ENCODE measurements at regions not wholly inside any gene's neighbourhood (a gene's known extent, or its start where the extent isn't known, plus 50 kb on each side); places are given as distances from the start of the nearest gene placed in this dataset.

GRCh38 chr6:67287566-67287965, 1347.5 kb upstream of the ADGRB3 start:
- DNase-seq: no peak

- no peak for DNase-seq
Measured at GRCh38 chr6:67285770-67286495, 1349.1 kb upstream of the ADGRB3 start.

- DNase-seq: no peak
Measured at GRCh38 chr6:67277312-67277711, 1357.8 kb upstream of the ADGRB3 start.

GRCh38 chr6:67265996-67266921, 1368.8 kb upstream of the ADGRB3 start:
- DNase-seq: no peak

- DNase-seq: no peak
Measured at GRCh38 chr6:67252663-67253062, 1382.4 kb upstream of the ADGRB3 start.

- DNase-seq: no peak
Measured at GRCh38 chr6:67248077-67248476, 1387.0 kb upstream of the ADGRB3 start.

- no peak for DNase-seq
Measured at GRCh38 chr6:67244037-67244436, 1391.0 kb upstream of the ADGRB3 start.

- DNase-seq: no peak
Measured at GRCh38 chr6:67237277-67237676, 1397.8 kb upstream of the ADGRB3 start.

- no peak for DNase-seq
Measured at GRCh38 chr6:67231092-67231491, 1404.0 kb upstream of the ADGRB3 start.

GRCh38 chr6:67224989-67225388, 1410.1 kb upstream of the ADGRB3 start:
- no peak for DNase-seq

GRCh38 chr6:67221226-67221625, 1413.9 kb upstream of the ADGRB3 start:
- no peak for DNase-seq

GRCh38 chr6:67219346-67219745, 1415.7 kb upstream of the ADGRB3 start:
- DNase-seq: no peak

GRCh38 chr6:67212584-67212983, 1422.5 kb upstream of the ADGRB3 start:
- DNase-seq: no peak

- no peak for DNase-seq
Measured at GRCh38 chr6:67210450-67210849, 1424.6 kb upstream of the ADGRB3 start.

- no peak for DNase-seq
Measured at GRCh38 chr6:67201563-67201962, 1433.5 kb upstream of the ADGRB3 start.

GRCh38 chr6:67200626-67201403, 1434.3 kb upstream of the ADGRB3 start:
- DNase-seq: no peak

GRCh38 chr6:67199425-67199824, 1435.7 kb upstream of the ADGRB3 start:
- no peak for DNase-seq

GRCh38 chr6:67190733-67191132, 1444.3 kb upstream of the ADGRB3 start:
- DNase-seq: no peak

GRCh38 chr6:67184405-67184804, 1450.7 kb upstream of the ADGRB3 start:
- no peak for DNase-seq

- no peak for DNase-seq
Measured at GRCh38 chr6:67175101-67175500, 1460.0 kb upstream of the ADGRB3 start.

GRCh38 chr6:67165606-67166005, 1458.6 kb upstream of the EYS start:
- no peak for DNase-seq

- no peak for DNase-seq
Measured at GRCh38 chr6:67160820-67161219, 1453.8 kb upstream of the EYS start.

- no peak for DNase-seq
Measured at GRCh38 chr6:67141005-67141404, 1434.0 kb upstream of the EYS start.
